Peyer's patch (tissue), 4 donors: ENCODE measurements at regions not wholly inside any gene's neighbourhood (a gene's known extent, or its start where the extent isn't known, plus 50 kb on each side); places are given as distances from the start of the nearest gene placed in this dataset.

Experiments
- DNase-seq, 3 donors: peaks; one replicate each; pipeline ENCODE4 v3.0.0-alpha.2; 2017 to 2019
- H3K27ac ChIP-seq, 4 donors: fragments of 200-600 bp; sonication (generic); one replicate each; pipeline ENCODE4 v1.5.1; 2016 to 2019
- H3K27me3 ChIP-seq, 2 donors: fragments of 200-600 bp; sonication (generic); one replicate each; pipeline ENCODE4 v1.5.1; 2019
- H3K36me3 ChIP-seq, 3 donors: fragments of 200-600 bp; sonication (generic); one replicate each; pipeline ENCODE4 v1.5.1; 2016 to 2019
- H3K4me1 ChIP-seq, 4 donors: fragments of 200-600 bp; sonication (generic); one replicate each; pipeline ENCODE4 v1.5.1; 2016 to 2019
- H3K4me3 ChIP-seq, 4 donors: fragments of 200-600 bp; sonication (generic); 1 replicate in 3 of 4; 2 replicates in 1 of 4; pipeline ENCODE4 v1.5.1; 2016 to 2019; ENCODE audit warnings: mild to moderate bottlenecking in 1 of 4
- H3K9me3 ChIP-seq, 4 donors: fragments of 200-600 bp; sonication (generic); one replicate each; pipeline ENCODE4 v1.5.1; 2016 to 2019; ENCODE audit warnings: mild to moderate bottlenecking in 1 of 4
- POLR2A ChIP-seq, 2 donors: fragments of 450-650 bp; IDR thresholded peaks; one replicate each; pipeline ENCODE4 v1.5.1; 2017; ENCODE audit warnings: antibody characterized with exemption in 2 of 2, mild to moderate bottlenecking in 2 of 2, moderate library complexity in 2 of 2
- TF ChIP-seq, protein P1 (sequence below), 6 experiments: fragments of 450-650 bp in 4 of 6; fragments of 200-600 bp in 2 of 6; sonication (generic) in 1 of 6; IDR thresholded peaks; one replicate each; pipeline ENCODE4 v1.5.1; 2017 to 2019; ENCODE audit warnings: antibody characterized with exemption in 6 of 6, mild to moderate bottlenecking in 3 of 6, moderate library complexity in 1 of 6

DNA sequence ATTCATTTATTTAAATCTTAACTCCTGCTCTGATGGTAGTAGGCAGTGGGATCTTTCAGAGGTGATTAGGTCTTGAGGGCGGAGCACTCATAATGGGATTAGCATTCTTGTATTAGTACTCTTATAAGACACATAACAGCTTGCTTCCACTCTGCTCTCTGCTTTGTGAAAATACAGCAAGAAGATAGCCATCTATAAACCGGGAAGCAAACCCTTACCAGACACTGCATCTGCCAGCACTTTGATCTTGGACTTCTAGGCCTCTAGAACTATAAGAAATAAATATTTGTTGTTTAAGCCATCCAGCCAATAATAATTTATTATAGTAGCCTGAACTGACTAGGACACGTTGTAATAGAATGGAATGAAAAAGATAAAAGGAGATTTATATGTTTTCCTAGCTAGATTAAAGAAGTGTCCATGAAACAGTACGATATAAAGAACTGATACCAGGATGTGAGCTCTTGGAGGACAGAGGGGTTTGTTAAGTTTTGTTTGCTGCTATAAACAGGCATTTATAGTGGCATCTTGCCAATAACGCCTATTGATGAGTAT lies 869.9 kb downstream of the MRPL39 start:
- Histone ChIP-seq H3K36me3 (no peaks in the 10 kb centered on the region), H3K27ac (no peak overlapping the region), H3K27me3 (no peaks in the 10 kb centered on the region), H3K9me3 (no peaks in the 10 kb centered on the region), H3K4me1 (no peaks in the 10 kb centered on the region), H3K4me3 (no peak overlapping the region)
- DNase-seq = no peak
- TF ChIP-seq, protein P1, sequence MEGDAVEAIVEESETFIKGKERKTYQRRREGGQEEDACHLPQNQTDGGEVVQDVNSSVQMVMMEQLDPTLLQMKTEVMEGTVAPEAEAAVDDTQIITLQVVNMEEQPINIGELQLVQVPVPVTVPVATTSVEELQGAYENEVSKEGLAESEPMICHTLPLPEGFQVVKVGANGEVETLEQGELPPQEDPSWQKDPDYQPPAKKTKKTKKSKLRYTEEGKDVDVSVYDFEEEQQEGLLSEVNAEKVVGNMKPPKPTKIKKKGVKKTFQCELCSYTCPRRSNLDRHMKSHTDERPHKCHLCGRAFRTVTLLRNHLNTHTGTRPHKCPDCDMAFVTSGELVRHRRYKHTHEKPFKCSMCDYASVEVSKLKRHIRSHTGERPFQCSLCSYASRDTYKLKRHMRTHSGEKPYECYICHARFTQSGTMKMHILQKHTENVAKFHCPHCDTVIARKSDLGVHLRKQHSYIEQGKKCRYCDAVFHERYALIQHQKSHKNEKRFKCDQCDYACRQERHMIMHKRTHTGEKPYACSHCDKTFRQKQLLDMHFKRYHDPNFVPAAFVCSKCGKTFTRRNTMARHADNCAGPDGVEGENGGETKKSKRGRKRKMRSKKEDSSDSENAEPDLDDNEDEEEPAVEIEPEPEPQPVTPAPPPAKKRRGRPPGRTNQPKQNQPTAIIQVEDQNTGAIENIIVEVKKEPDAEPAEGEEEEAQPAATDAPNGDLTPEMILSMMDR (IDR thresholded peaks at IDR 0.05) = no peak
- no peak for TF ChIP-seq POLR2A (IDR thresholded peaks at IDR 0.05)

DNA sequence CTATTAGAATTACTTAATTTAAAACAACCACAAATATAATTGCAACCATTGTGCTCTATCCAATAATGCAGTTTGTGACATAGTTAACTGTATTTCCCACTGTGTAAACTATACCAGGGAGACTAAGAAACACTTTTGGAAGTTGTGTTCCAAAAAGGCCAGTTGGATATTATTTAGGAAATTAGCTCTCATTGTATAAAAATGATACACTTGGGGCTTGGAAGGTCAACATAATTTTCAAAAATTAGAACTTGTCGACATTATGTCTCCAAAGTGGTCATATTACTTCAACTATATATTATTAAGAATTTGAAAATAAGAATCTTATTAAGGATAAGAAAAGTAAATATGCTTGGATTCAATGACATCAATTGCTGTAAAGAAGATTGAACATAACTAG lies 876.6 kb downstream of the MRPL39 start:
- Histone ChIP-seq H3K27me3 (no peaks in the 10 kb centered on the region), H3K36me3 (no peaks in the 10 kb centered on the region), H3K4me3 (no peak overlapping the region), H3K27ac (no peak overlapping the region), H3K4me1 (no peaks in the 10 kb centered on the region), H3K9me3 (no peaks in the 10 kb centered on the region)
- TF ChIP-seq POLR2A (IDR thresholded peaks at IDR 0.05) = no peak
- TF ChIP-seq, protein P1 (IDR thresholded peaks at IDR 0.05) = no peak
- DNase-seq = no peak

DNA sequence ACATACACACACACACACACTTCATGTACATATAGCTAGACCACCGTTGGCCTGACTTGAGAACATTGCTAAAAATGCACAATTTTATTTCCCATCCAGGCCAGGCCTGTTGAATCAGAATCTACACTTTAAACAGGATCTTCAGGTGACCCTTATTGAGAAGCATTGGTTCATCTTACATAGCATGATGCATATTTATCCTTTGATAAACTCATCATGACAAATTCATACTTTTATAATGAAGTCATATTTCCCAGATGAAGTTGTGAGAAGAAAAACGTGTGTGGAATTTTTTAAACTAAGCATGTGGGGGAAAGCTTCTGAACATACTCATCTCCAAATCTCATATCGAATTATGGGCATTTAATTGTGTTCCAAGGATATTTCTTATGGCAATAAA lies 877.7 kb downstream of the MRPL39 start:
- no peak for DNase-seq
- Histone ChIP-seq H3K27ac (no peak overlapping the region), H3K27me3 (no peaks in the 10 kb centered on the region), H3K4me1 (no peaks in the 10 kb centered on the region), H3K9me3 (no peaks in the 10 kb centered on the region), H3K4me3 (no peak overlapping the region), H3K36me3 (no peaks in the 10 kb centered on the region)
- TF ChIP-seq, protein P1 (IDR thresholded peaks at IDR 0.05) = no peak
- TF ChIP-seq POLR2A (IDR thresholded peaks at IDR 0.05) = no peak

DNA sequence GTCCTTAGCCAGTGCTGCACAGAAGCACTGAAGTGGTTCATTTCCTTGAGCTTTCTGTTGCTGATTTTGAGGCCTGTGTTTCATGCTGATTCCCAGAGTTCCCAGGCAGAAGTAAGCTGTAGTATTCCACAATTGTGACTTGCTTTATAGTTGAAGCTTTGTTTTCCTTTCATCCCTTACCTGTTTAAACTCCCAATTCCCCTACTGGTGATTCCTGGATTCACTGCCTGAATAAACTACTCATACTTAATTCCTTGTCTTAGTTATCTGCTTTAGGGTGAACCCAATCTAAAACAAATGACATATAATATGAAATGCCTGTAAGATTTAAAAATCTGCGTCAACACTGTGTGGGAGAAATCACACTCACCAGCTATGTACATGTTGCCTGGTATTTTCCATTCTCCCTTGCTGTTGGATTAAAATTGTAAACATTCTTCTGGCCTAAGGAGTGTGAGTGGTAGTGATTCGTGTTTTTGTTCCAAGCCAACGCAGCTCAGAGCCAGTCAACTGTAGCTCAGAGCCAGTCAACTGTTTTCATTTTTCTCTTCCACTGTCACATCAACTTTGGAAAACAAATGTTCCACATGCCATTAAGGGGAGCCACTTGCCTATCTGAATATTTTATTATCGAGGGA lies 879.4 kb downstream of the MRPL39 start:
- TF ChIP-seq, protein P1 (IDR thresholded peaks at IDR 0.05) = no peak
- TF ChIP-seq POLR2A (IDR thresholded peaks at IDR 0.05) = no peak
- H3K4me3 ChIP-seq = no peak overlapping the region
- no peak overlapping the region for H3K27ac ChIP-seq
- DNase-seq = no peak
- no peaks in the 10 kb centered on the region for H3K27me3 ChIP-seq
- no peaks in the 10 kb centered on the region for H3K36me3 ChIP-seq
- H3K4me1 ChIP-seq = no peaks in the 10 kb centered on the region
- no peaks in the 10 kb centered on the region for H3K9me3 ChIP-seq

DNA sequence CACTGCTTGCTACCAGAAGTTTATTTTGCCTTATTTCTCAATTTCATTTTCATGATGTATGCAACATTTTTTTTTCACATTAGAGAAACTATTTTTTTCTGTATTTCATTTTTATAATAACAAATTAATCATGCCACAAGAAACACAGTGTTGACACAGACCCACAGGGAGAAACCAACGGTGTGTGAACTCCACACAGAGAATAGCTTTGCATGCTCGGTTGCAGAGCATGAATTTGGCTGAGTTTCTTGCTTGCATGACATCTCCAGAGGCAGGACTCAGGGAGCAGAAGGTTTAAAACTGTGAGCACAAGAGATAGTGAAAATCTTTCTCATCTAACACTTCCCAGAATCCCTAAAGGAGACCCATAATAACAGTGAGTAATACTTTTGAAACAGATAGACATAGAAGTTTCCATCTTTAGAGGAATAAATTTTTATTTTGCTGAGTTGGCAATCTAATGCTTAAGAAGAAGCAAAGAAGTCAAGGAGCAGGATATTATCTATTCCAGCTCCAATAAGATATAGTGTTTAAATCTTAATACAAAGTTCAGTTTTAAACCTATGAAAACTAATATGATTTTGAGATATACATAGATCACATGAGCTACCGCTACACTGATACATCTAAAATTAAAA lies 890.9 kb downstream of the MRPL39 start:
- H3K4me3 ChIP-seq = no peak overlapping the region
- no peaks in the 10 kb centered on the region for H3K36me3 ChIP-seq
- DNase-seq = no peak
- no peak overlapping the region for H3K27ac ChIP-seq
- peaks cover 0 to 2% (median 0%) of the 10 kb centered on the region in 4 donors for H3K9me3 ChIP-seq
- H3K4me1 ChIP-seq = no peaks in the 10 kb centered on the region
- no peaks in the 10 kb centered on the region for H3K27me3 ChIP-seq
- TF ChIP-seq POLR2A (IDR thresholded peaks at IDR 0.05) = no peak
- TF ChIP-seq, protein P1 (IDR thresholded peaks at IDR 0.05) = no peak
